Right ventricle myocardium superior (tissue), 1 donor: ENCODE measurements at regions not wholly inside any gene's neighbourhood (a gene's known extent, or its start where the extent isn't known, plus 50 kb on each side); places are given as distances from the start of the nearest gene placed in this dataset.
"Not testable (repeated sequence)": the region's sequence is repeated elsewhere in the genome, so short reads cannot be mapped to it uniquely, and the experiment has no call there.

ENCODE experiments used
- ATAC-seq: fragments of 200-7000 bp; cut with Tn5 transposase; one replicate; pipeline ENCODE4 v1.9.1; 2020; ENCODE audit warnings: mild to moderate bottlenecking; ENCODE audit not compliant: poor library complexity
- DNase-seq: peaks from one replicate; pipeline ENCODE4 v3.0.0-alpha.2; 2020
- intact Hi-C: fragments of 100-400 bp; cut with DNase I; formaldehyde crosslinking; loops from one replicate; pipeline ENCODE4 v1.11.2; 2022
- donor health status: DM: no; HTN: yes; CAD: no; lungs with severe emphysema.

GRCh38 chrX:52261125-52261462 lies 76.4 kb downstream of the MAGED4 start:
- ATAC-seq (peak; percentile 20), DNase-seq (no peak)
- intact Hi-C loops, result no loop called here

- ATAC-seq (peak; percentile 100), DNase-seq (peak; percentile 94)
- intact Hi-C loops, result no loop called here
These were observed 76.9 kb downstream of the MAGED4 start for GRCh38 chrX:52261463-52262194.

DNA sequence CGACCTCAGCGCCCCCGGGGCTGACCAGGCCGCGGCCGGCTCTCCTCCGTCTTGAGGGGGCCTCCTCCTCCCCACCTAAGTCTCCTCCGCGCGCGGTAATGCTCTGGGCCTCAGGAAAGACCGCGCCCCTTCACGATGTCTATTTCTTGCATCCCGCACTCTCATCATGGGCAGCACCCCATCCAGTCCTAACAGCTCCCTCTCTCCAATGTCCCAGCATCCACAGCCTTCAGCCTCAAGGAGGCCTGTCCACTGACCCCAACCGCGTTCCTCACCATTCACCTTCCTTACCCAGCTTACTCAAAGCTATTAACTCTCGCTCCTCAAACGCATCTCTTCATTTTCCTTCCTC lies 77.5 kb downstream of the MAGED4 start:
- DNase-seq, result no peak
- ATAC-seq, result peak; percentile 28
- intact Hi-C loops, result no loop called here

DNA sequence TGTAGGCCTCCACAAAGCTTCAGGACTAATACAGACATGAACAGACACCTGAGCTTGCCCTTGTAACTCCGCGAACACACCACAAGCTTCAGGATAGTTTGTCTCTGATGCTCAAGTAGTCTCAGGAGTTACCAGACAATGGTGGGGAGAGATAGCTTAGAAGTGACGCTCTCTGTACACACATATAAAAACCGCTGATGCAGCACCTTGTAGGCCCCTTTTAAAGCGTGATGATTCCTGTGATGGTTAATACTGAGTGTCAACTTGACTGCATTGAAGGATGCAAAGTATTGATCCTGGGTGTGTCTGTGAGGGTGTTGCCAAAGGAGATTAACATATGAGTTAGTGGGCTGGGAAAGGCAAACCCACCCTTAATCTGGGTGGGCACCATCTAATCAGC lies 78.7 kb downstream of the MAGED4 start:
- ATAC-seq (no peak), DNase-seq (no peak)
- intact Hi-C loops, result no loop called here

GRCh38 chrX:52265713-52266112 lies 81.0 kb downstream of the MAGED4 start:
- ATAC-seq (no peak), DNase-seq (no peak)
- intact Hi-C loops, result no loop called here

GRCh38 chrX:52268502-52268901 lies 83.8 kb downstream of the MAGED4 start:
- DNase-seq, intact Hi-C loops, ATAC-seq: not testable (repeated sequence)

DNA sequence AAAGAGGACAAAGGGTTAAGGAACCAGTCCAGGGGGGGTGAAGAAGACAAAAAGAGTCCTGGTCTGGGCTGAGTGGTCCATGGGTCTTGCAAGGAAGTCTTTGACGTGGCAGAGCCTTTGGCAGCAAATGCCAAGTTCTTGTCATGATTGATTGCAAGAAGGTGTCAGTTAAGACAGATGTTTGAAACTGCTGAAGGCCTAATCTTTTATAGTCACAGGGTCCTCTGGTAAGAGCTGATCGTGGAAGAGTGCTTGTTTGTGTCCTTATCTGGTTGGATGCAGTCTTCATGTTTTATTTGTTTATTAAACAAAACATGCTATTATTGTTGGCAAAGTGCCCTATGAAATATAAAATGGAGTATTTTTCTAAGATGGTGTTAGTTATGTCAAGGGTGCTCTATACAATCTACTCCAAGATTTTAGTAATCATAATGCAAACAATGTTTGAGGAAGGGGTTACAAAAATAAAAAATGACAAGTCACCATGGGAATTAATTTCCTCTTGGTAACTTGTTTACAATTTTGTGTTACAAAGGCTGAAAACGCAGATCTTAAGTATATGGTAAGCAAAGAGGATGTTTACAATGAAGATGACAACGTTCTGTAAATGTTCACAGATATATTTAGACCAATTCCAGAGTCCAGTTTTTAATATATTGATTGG lies 85.9 kb downstream of the MAGED4 start:
- DNase-seq, result no peak
- intact Hi-C loops, result no loop called here

GRCh38 chrX:52271206-52271605 lies 86.5 kb downstream of the MAGED4 start:
- intact Hi-C loops, result no loop called here
- ATAC-seq (no peak), DNase-seq (no peak)

More for the DNA sequence above, 85.9 kb downstream of the MAGED4 start:
- ATAC-seq, result no peak

DNA sequence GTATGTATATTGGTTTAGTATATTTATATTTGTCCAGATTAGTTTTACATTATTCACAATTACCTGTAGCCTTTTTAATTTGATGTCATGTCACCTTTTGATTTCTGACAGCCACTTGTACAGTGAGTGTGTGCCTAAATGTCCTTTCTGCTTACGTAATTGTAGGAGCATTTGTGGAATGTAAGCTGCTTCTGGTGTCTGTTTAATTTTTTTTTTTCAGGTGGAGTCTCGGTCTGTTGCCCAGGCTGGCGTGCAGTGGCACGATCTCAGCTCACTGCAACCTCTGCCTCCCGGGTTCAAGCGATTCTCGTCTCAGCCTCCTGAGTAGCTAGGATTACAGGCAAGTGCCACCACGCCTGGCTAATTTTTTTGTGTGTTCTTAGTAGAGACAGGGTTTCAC lies 91.2 kb upstream of the XAGE2 start:
- DNase-seq (no peak), ATAC-seq (no peak)
- intact Hi-C loops, result no loop called here

DNA sequence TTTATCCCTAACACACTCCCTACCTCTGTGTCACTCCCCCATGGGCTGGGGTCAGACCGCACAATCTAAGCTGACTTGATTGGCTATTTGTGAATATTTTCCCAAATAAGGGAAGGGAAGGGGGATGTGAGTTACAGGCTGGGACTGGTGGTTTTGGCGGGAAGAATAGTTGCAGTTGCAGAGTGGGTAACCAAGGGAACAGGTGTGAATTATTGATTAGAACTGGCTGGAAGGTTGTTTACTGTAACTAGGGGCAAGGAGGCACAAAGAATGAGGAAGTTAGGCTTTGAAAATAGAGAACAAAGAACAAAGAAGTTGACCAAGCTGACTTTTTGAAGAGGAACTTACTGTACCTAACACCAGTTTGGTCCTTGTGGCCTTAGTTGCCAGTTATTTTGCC lies 88.0 kb upstream of the XAGE2 start:
- DNase-seq (no peak), ATAC-seq (no peak)

DNA sequence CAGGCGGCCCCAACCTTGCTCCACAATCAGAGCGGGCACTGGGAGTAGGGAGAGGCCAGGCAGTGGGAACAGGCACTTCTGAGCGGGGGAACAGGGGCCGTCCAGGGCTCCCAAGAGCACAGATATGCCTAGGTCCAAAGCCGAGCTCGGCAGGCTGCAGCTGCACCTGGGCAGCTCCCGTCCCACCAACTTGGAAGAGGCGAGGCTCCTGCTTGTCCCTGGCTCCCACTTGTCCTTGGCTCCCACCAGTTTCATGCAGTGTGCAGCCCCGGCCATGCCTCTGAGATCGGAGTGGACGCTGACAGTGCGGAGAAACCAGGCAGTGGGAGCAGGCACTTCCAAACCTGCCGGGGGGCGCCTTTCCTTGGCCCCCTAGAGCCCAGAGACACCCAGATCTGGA lies 84.0 kb upstream of the XAGE2 start:
- intact Hi-C loops, result no loop called here
- DNase-seq, result no peak
- ATAC-seq, result no peak

More for the DNA sequence above, 88.0 kb upstream of the XAGE2 start:
- intact Hi-C loops, result no loop called here

- DNase-seq, intact Hi-C loops, ATAC-seq: not testable (repeated sequence)
These were observed 69.9 kb upstream of the XAGE2 start for GRCh38 chrX:52298968-52299367.

DNA sequence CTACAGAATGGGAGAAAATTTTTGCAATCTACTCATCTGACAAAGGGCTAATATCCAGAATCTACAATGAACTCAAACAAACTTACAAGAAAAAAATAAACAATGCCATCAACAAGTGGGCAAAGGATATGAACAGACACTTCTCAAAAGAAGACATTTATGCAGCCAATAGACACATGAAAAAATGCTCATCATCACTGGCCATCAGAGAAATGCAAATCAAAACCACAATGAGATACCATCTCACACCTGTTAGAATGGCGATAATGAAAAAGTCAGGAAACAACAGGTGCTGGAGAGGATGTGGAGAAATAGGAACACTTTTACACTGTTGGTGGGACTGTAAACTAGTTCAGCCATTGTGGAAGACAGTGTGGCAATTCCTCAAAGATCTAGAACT lies 60.3 kb upstream of the XAGE2 start:
- DNase-seq, ATAC-seq, intact Hi-C loops: not testable (repeated sequence)
